ENCODE measurements at regions not wholly inside any gene's neighbourhood (a gene's known extent, or its start where the extent isn't known, plus 50 kb on each side); places are given as distances from the start of the nearest gene placed in this dataset.

DNA sequence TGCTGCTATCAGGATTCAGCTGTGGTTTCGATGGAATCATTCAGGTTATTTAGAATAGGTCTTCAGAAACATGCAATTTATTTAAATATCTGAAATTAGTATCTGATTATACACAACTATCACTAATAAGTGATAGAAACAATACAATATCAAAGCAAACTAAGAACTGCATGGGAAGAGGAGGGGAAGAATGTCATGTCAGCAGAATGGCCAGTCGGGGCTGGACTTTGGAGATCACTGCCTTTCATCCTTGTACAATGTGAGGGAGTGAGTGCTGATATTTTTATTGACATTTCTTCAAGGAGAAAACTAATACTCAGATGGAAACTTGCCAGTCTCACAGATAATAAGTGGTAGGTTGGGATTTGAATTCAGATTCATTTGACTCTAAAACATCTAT lies 224.0 kb upstream of the LINC00305 start:
- no peak for TF ChIP-seq POLR2A (IDR thresholded peaks at IDR 0.05)
- TF ChIP-seq, protein P1, sequence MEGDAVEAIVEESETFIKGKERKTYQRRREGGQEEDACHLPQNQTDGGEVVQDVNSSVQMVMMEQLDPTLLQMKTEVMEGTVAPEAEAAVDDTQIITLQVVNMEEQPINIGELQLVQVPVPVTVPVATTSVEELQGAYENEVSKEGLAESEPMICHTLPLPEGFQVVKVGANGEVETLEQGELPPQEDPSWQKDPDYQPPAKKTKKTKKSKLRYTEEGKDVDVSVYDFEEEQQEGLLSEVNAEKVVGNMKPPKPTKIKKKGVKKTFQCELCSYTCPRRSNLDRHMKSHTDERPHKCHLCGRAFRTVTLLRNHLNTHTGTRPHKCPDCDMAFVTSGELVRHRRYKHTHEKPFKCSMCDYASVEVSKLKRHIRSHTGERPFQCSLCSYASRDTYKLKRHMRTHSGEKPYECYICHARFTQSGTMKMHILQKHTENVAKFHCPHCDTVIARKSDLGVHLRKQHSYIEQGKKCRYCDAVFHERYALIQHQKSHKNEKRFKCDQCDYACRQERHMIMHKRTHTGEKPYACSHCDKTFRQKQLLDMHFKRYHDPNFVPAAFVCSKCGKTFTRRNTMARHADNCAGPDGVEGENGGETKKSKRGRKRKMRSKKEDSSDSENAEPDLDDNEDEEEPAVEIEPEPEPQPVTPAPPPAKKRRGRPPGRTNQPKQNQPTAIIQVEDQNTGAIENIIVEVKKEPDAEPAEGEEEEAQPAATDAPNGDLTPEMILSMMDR (IDR thresholded peaks at IDR 0.05) = no peak

All from body of pancreas (tissue), 4 donors.